Vagina (tissue), 2 donors: ENCODE measurements at regions not wholly inside any gene's neighbourhood (a gene's known extent, or its start where the extent isn't known, plus 50 kb on each side); places are given as distances from the start of the nearest gene placed in this dataset.

Experiments used
- DNase-seq, 2 donors: peaks; one replicate each; pipeline ENCODE4 v3.0.0-alpha.2; 2017; ENCODE audit errors: extremely low spot score in 2 of 2
- H3K27ac ChIP-seq: fragments of 200-600 bp; sonication (generic); one replicate; pipeline ENCODE4 v1.5.1; 2019
- H3K27me3 ChIP-seq: fragments of 200-600 bp; sonication (generic); one replicate; pipeline ENCODE4 v1.5.1; 2019
- H3K36me3 ChIP-seq, 2 donors: fragments of 200-600 bp; sonication (generic); one replicate each; pipeline ENCODE4 v1.5.1; 2017 to 2019
- H3K4me1 ChIP-seq: fragments of 200-600 bp; sonication (generic); one replicate; pipeline ENCODE4 v1.5.1; 2019
- H3K4me3 ChIP-seq, 2 donors: fragments of 200-600 bp; sonication (generic); 1 replicate in 1 of 2; 2 replicates in 1 of 2; pipeline ENCODE4 v1.5.1; 2016 to 2019
- H3K9me3 ChIP-seq: fragments of 200-600 bp; sonication (generic); one replicate; pipeline ENCODE4 v1.5.1; 2019
- POLR2A ChIP-seq, 2 donors: fragments of 450-650 bp; IDR thresholded peaks; one replicate each; pipeline ENCODE4 v1.6.1; 2017; ENCODE audit warnings: antibody characterized with exemption in 2 of 2, mild to moderate bottlenecking in 2 of 2, moderate library complexity in 2 of 2
- POLR2AphosphoS5 ChIP-seq, 2 donors: sonication (generic); formaldehyde crosslinking; IDR thresholded peaks; one replicate each; pipeline ENCODE4 v1.9.0; 2017; ENCODE audit warnings: antibody characterized with exemption in 2 of 2, mild to moderate bottlenecking in 2 of 2, low read depth in 1 of 2; ENCODE audit not compliant: insufficient read depth in 1 of 2
- intact Hi-C: fragments of 100-400 bp; cut with DNase I; formaldehyde crosslinking; loops from one replicate; pipeline ENCODE4 v1.15.1; 2023
- TF ChIP-seq, protein P1 (sequence below), 3 experiments: fragments of 450-650 bp in 2 of 3; fragments of 200-600 bp in 1 of 3; sonication (generic) in 1 of 3; IDR thresholded peaks; one replicate each; pipeline ENCODE4 v1.5.1; 2017 to 2019; ENCODE audit warnings: antibody characterized with exemption in 3 of 3, mild to moderate bottlenecking in 2 of 3, moderate library complexity in 2 of 3

DNA sequence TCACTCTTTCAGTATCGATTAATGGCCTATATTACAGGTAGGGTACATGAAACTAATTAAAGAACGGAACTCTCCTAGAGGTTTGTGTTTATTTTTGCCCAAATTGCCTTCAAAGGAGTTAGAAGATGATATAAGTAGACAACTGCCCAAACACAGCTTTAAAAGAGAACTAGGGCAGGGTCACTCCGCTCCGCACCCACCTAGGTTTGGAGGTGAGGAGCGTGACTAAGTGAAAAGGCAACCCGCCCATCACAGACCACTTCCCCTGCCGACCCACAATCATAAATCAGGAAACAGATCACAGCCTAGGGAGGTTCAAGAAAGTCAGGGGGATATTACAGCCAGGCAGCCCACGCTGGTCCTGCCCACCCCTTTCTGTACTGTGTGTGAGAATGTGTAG is 166.7 kb downstream of the C1D start:
- Histone ChIP-seq H3K27ac (no peak overlapping the region), H3K9me3 (no peaks in the 10 kb centered on the region), H3K36me3 (no peaks in the 10 kb centered on the region), H3K27me3 (no peaks in the 10 kb centered on the region), H3K4me1 (no peaks in the 10 kb centered on the region), H3K4me3 (no peak overlapping the region)
- intact Hi-C loops = no loop called here
- TF ChIP-seq, protein P1, sequence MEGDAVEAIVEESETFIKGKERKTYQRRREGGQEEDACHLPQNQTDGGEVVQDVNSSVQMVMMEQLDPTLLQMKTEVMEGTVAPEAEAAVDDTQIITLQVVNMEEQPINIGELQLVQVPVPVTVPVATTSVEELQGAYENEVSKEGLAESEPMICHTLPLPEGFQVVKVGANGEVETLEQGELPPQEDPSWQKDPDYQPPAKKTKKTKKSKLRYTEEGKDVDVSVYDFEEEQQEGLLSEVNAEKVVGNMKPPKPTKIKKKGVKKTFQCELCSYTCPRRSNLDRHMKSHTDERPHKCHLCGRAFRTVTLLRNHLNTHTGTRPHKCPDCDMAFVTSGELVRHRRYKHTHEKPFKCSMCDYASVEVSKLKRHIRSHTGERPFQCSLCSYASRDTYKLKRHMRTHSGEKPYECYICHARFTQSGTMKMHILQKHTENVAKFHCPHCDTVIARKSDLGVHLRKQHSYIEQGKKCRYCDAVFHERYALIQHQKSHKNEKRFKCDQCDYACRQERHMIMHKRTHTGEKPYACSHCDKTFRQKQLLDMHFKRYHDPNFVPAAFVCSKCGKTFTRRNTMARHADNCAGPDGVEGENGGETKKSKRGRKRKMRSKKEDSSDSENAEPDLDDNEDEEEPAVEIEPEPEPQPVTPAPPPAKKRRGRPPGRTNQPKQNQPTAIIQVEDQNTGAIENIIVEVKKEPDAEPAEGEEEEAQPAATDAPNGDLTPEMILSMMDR (IDR thresholded peaks at IDR 0.05) = no peak
- TF ChIP-seq POLR2AphosphoS5 (IDR thresholded peaks at IDR 0.05; ENCODE audit: insufficient read depth in 1 of 2, low read depth in 1 of 2) = no peak
- TF ChIP-seq POLR2A (IDR thresholded peaks at IDR 0.05) = no peak
- no peak for DNase-seq

GRCh38 chr2:67896476-67896875 is 166.3 kb downstream of the C1D start:
- no peak for DNase-seq
- intact Hi-C loops = no loop called here
- Histone ChIP-seq H3K4me1 (no peaks in the 10 kb centered on the region), H3K27me3 (no peaks in the 10 kb centered on the region), H3K9me3 (no peaks in the 10 kb centered on the region), H3K27ac (no peak overlapping the region), H3K4me3 (no peak overlapping the region), H3K36me3 (no peaks in the 10 kb centered on the region)
- TF ChIP-seq, protein P1 (IDR thresholded peaks at IDR 0.05) = no peak
- TF ChIP-seq POLR2AphosphoS5 (IDR thresholded peaks at IDR 0.05; ENCODE audit: insufficient read depth in 1 of 2, low read depth in 1 of 2) (no peak), POLR2A (IDR thresholded peaks at IDR 0.05) (no peak)

- no peaks in the 10 kb centered on the region for H3K9me3 ChIP-seq
- TF ChIP-seq, protein P1 (IDR thresholded peaks at IDR 0.05) = no peak
- no peak for TF ChIP-seq POLR2A (IDR thresholded peaks at IDR 0.05)
- no peak for TF ChIP-seq POLR2AphosphoS5 (IDR thresholded peaks at IDR 0.05; ENCODE audit: insufficient read depth in 1 of 2, low read depth in 1 of 2)
- no peak for DNase-seq
- no peaks in the 10 kb centered on the region for H3K36me3 ChIP-seq
- intact Hi-C loops = no loop called here
- H3K4me3 ChIP-seq = no peak overlapping the region
- no peaks in the 10 kb centered on the region for H3K4me1 ChIP-seq
- H3K27ac ChIP-seq = no peak overlapping the region
- no peaks in the 10 kb centered on the region for H3K27me3 ChIP-seq
Observed at GRCh38 chr2:67898595-67898994, 164.2 kb downstream of the C1D start.

DNA sequence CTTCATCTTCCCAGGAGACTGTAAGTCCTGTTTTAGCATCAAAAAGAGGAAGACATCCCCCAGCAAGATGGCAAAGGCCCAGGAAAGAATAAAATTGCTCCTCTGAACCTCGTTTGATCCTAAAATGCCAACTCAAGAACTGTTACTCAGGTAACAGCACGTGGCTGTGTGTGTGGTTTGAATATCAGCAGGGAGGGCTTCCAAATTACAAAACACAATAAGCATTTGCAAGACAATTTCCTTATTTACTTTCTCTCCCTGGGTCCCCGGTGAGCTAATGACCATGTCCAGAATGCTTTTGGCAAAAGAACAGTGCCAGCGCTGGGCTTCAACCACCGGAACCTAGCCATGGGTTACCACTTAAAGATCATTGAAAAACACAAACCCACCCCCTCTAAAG is 163.6 kb downstream of the C1D start:
- intact Hi-C loops = no loop called here
- no peaks in the 10 kb centered on the region for H3K9me3 ChIP-seq
- no peaks in the 10 kb centered on the region for H3K27me3 ChIP-seq
- TF ChIP-seq POLR2AphosphoS5 (IDR thresholded peaks at IDR 0.05; ENCODE audit: insufficient read depth in 1 of 2, low read depth in 1 of 2) (no peak), POLR2A (IDR thresholded peaks at IDR 0.05) (no peak)
- TF ChIP-seq, protein P1 (IDR thresholded peaks at IDR 0.05) = no peak
- H3K27ac ChIP-seq = no peak overlapping the region
- no peaks in the 10 kb centered on the region for H3K4me1 ChIP-seq
- no peaks in the 10 kb centered on the region for H3K36me3 ChIP-seq
- no peak for DNase-seq
- no peak overlapping the region for H3K4me3 ChIP-seq

DNA sequence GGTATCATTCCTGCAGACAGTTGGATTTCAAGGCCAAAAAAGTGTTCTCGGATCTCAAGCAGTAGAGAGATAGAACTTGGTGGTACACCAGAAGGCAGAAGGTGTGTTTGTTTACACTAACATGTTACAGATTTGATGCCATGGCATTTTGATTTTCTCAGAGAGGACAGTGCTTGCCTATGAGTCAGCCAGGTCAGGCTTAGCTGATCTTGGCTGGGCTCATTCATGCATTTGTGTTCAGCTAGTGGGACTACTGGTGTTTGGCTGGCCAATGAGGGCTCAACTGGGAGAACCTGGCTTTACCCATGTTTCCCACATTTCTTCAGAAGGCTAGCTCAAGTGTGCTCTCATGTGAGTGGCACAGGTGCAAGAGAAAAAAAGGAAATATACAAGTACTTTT is 162.0 kb downstream of the C1D start:
- DNase-seq = no peak
- Histone ChIP-seq H3K27me3 (no peaks in the 10 kb centered on the region), H3K4me3 (no peak overlapping the region), H3K27ac (no peak overlapping the region), H3K4me1 (no peaks in the 10 kb centered on the region), H3K9me3 (no peaks in the 10 kb centered on the region), H3K36me3 (no peaks in the 10 kb centered on the region)
- intact Hi-C loops = no loop called here
- no peak for TF ChIP-seq POLR2AphosphoS5 (IDR thresholded peaks at IDR 0.05; ENCODE audit: insufficient read depth in 1 of 2, low read depth in 1 of 2)

- Histone ChIP-seq H3K27ac (no peak overlapping the region), H3K4me1 (no peaks in the 10 kb centered on the region), H3K36me3 (no peaks in the 10 kb centered on the region), H3K9me3 (no peaks in the 10 kb centered on the region), H3K4me3 (no peak overlapping the region), H3K27me3 (no peaks in the 10 kb centered on the region)
- DNase-seq = peak in 1 of 2 donors; percentile 32
- intact Hi-C loops = no loop called here
- TF ChIP-seq, protein P1 (IDR thresholded peaks at IDR 0.05) = no peak
- TF ChIP-seq POLR2A (IDR thresholded peaks at IDR 0.05) (no peak), POLR2AphosphoS5 (IDR thresholded peaks at IDR 0.05; ENCODE audit: insufficient read depth in 1 of 2, low read depth in 1 of 2) (no peak)
Observed at GRCh38 chr2:67904566-67904965, 158.2 kb downstream of the C1D start.
